ENCODE measurements at regions not wholly inside any gene's neighbourhood (a gene's known extent, or its start where the extent isn't known, plus 50 kb on each side); places are given as distances from the start of the nearest gene placed in this dataset.
A peak's percentile ranks its signal among the peaks of the same experiment; 100 is the strongest.

DNA sequence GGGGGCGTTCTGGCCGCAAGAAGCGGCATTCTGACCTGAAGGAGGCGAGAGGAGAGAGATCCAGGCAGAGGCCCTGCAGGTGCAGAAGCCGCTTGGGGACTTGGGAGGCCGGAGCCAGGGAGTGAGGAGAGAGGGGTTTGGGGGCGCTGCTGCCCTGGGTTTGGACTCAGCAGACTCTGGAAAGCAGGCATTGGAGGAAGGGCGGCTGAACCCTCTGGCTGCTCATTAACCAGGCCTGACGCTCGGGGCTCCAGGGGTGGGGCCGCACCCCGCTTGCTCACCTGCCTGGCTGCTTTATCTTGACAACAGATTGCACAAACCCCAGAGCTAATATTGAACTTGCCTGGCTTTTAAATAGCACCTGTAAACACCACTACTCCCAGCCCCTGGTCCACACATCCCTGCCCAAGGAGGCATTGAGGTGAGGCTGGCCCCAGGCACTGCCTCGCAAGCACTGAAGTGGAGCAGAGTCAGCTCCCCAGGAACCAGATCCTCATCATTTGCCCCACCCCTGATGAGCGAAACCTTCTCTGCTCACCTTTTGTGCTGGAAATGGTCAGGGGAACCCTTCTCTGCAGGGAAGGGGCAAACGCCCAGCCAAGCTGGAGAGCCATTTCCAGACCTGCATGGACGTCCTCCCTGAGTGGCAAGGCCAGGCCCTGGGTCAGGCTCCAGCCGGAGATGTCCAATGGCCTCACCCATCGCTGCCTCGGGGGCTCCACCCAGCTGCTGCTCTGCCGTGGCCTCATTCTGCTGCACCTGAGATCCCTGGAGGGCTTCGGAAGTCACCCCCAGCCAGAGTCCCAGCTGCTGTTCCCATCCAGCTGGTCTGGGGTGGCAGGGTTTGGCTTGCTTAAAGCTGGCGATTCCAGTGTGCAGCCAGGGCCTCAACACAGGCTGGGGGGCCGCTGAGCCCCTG lies 190.2 kb upstream of the GSE1 start (continued):
- TF ChIP-seq MXD4 (CRISPR knock-in tag; IDR thresholded peaks at IDR 0.05) (peak; percentile 77), USF2 (IDR thresholded peaks at IDR 0.05; ENCODE audit: low read depth, low read length) (no peak), USF2 (CRISPR knock-in tag; IDR thresholded peaks at IDR 0.05; ENCODE audit: borderline replicate concordance) (peak; percentile 11; the same call in 1 of the 2 replicates), RAD21 (CRISPR knock-in tag; IDR thresholded peaks at IDR 0.05) (0 out of 2 replicates have a peak, but pooled peaks have one; percentile 41), RFX5 (IDR thresholded peaks at IDR 0.05; ENCODE audit: low read depth, low read length) (peak; percentile 78), ASH2L (IDR thresholded peaks at IDR 0.05; ENCODE audit: insufficient read length, low read depth, low read length) (no peak), RARG (CRISPR knock-in tag; IDR thresholded peaks at IDR 0.05; ENCODE audit: low read depth) (no peak), MED1 (CRISPR knock-in tag; IDR thresholded peaks at IDR 0.05) (peak; percentile 90), NPAS2 (CRISPR knock-in tag; IDR thresholded peaks at IDR 0.05; ENCODE audit: borderline replicate concordance) (no peak), NCOR1 (IDR thresholded peaks at IDR 0.05; ENCODE audit: borderline replicate concordance, low read length) (peak; percentile 76; the same call in 1 of the 2 replicates), POLR2G (IDR thresholded peaks at IDR 0.05; ENCODE audit: low read depth, low read length) (no peak)
- TF ChIP-seq, protein P1, sequence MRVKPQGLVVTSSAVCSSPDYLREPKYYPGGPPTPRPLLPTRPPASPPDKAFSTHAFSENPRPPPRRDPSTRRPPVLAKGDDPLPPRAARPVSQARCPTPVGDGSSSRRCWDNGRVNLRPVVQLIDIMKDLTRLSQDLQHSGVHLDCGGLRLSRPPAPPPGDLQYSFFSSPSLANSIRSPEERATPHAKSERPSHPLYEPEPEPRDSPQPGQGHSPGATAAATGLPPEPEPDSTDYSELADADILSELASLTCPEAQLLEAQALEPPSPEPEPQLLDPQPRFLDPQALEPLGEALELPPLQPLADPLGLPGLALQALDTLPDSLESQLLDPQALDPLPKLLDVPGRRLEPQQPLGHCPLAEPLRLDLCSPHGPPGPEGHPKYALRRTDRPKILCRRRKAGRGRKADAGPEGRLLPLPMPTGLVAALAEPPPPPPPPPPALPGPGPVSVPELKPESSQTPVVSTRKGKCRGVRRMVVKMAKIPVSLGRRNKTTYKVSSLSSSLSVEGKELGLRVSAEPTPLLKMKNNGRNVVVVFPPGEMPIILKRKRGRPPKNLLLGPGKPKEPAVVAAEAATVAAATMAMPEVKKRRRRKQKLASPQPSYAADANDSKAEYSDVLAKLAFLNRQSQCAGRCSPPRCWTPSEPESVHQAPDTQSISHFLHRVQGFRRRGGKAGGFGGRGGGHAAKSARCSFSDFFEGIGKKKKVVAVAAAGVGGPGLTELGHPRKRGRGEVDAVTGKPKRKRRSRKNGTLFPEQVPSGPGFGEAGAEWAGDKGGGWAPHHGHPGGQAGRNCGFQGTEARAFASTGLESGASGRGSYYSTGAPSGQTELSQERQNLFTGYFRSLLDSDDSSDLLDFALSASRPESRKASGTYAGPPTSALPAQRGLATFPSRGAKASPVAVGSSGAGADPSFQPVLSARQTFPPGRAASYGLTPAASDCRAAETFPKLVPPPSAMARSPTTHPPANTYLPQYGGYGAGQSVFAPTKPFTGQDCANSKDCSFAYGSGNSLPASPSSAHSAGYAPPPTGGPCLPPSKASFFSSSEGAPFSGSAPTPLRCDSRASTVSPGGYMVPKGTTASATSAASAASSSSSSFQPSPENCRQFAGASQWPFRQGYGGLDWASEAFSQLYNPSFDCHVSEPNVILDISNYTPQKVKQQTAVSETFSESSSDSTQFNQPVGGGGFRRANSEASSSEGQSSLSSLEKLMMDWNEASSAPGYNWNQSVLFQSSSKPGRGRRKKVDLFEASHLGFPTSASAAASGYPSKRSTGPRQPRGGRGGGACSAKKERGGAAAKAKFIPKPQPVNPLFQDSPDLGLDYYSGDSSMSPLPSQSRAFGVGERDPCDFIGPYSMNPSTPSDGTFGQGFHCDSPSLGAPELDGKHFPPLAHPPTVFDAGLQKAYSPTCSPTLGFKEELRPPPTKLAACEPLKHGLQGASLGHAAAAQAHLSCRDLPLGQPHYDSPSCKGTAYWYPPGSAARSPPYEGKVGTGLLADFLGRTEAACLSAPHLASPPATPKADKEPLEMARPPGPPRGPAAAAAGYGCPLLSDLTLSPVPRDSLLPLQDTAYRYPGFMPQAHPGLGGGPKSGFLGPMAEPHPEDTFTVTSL (CRISPR knock-in tag; IDR thresholded peaks at IDR 0.05; ENCODE audit: borderline replicate concordance): no peak; the same call in 1 of the 2 replicates
- TF ChIP-seq, protein P2, sequence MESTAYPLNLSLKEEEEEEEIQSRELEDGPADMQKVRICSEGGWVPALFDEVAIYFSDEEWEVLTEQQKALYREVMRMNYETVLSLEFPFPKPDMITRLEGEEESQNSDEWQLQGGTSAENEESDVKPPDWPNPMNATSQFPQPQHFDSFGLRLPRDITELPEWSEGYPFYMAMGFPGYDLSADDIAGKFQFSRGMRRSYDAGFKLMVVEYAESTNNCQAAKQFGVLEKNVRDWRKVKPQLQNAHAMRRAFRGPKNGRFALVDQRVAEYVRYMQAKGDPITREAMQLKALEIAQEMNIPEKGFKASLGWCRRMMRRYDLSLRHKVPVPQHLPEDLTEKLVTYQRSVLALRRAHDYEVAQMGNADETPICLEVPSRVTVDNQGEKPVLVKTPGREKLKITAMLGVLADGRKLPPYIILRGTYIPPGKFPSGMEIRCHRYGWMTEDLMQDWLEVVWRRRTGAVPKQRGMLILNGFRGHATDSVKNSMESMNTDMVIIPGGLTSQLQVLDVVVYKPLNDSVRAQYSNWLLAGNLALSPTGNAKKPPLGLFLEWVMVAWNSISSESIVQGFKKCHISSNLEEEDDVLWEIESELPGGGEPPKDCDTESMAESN (CRISPR knock-in tag; conservative IDR thresholded peaks at IDR 0.05): peak; percentile 97
- TF ChIP-seq, protein P3, sequence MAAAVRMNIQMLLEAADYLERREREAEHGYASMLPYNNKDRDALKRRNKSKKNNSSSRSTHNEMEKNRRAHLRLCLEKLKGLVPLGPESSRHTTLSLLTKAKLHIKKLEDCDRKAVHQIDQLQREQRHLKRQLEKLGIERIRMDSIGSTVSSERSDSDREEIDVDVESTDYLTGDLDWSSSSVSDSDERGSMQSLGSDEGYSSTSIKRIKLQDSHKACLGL (CRISPR knock-in tag; IDR thresholded peaks at IDR 0.05): no peak; the same call in 1 of the 2 replicates
- TF ChIP-seq, protein P4, sequence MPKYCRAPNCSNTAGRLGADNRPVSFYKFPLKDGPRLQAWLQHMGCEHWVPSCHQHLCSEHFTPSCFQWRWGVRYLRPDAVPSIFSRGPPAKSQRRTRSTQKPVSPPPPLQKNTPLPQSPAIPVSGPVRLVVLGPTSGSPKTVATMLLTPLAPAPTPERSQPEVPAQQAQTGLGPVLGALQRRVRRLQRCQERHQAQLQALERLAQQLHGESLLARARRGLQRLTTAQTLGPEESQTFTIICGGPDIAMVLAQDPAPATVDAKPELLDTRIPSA (CRISPR knock-in tag; IDR thresholded peaks at IDR 0.05; ENCODE audit: borderline replicate concordance): 0 out of 2 replicates have a peak, but pooled peaks have one; percentile 50
